ENCODE measurements at regions not wholly inside any gene's neighbourhood (a gene's known extent, or its start where the extent isn't known, plus 50 kb on each side); places are given as distances from the start of the nearest gene placed in this dataset.
"Not testable (repeated sequence)": the region's sequence is repeated elsewhere in the genome, so short reads cannot be mapped to it uniquely, and the experiment has no call there.

GRCh38 chr16:88185976-88186888, 196.5 kb upstream of the ZNF469 start:
- DNase-seq (ENCODE audit: low read depth, low spot score), result not testable (repeated sequence)

DNA sequence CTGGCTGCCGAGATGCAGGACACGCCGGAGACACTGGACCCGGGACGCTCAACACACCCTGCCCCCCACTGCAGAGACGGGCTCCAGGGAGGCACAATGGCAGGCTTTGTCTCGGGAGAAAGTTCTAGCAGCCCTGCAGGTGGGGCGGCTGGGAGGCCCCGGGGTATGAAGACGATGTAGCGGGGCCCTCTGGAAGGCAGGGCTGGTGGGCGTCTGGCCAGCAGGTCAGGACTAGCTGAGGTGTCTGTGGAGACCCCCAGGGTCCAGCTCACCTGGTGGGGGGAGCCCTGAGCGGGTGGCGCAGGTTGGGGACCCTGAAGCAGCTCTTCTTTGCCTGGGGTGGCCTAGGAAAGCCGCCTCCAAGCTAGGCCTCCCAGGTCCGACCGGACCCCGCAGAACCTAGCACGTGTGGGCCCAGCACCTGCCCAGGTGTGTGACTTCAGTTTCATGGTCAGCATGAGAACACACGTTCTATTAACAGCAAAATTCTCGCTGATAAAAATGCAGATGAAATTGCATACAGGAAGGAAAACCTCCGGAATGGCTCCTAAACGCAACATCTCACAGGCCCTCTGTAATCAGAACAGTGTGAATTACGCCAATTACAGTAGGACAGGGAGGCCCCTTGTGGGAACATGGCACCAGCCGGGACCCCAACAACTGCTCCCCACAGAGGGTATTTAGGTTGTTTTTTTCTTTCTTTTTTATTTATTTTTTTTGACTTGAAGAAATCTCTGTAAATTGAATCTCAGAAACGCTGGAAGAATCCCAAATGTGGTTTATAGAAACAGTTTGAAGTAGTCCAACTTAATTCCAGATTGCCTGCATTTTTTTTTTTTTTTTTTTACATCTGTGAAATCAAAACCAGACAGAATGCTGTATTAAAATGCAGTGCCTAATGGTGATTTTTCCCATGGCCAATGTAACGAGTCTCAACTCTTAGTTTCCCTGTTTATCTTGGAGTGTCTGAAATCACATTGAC, 195.6 kb upstream of the ZNF469 start:
- DNase-seq (ENCODE audit: low read depth, low spot score), result not testable (repeated sequence)

DNA sequence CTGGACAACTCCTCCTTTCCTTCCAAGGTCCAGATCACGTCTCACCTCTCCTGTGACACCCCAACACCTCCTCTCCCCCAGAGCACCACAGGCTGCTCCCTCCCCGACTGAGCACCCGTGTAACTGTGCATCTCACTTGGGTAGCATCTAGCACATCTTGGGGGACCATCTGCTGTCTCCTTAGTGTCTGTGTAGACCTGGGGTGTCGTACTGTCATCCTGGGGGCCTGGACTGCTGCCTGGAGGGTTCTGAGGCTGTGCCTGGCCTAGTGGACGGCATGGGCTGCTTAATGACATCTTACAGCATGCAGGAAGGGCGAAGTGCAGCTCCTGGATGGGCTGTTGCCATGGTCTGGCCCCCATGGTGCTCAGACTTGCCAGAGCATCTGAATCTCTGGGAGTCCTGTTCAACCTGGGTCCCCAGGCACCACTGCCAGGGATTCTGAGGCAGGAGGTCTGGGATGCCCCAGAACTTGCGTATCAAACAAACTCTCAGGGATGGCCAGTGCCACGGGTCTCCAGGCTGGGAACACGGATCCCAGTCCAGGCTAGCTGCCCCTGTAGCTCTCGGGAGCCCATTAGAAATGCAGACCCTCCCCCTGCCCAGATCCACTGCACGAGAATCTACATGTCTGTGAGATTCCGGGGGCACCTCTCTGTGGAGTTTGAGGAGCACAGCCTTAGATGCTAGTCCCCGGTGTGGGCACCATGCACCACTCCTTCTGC, 194.4 kb upstream of the ZNF469 start:
- DNase-seq (ENCODE audit: low read depth, low spot score), result not testable (repeated sequence)

DNA sequence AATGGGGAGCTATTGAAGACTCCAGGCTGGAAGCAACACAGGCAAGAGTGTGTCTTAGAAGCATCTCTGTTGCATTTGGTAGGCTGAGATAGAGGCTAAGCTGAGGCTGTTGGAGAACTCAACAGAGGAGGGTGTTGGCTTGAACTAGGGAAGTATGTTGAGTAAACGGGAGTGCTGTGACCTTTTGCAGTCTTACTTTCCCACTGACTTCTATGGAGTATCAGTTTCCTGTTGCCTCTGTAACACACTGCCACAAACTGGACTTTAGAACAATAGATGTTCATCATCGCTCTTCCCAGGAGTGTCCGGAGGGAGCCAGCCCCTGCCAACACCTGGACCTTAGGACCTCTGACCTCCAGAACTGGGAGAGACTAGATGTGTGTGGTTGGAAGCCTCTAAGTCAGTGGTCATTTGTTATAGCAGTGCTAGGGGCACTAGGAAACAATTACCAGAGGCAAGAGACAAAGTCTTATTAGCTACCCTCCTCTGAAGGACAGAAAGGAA, 192.1 kb upstream of the ZNF469 start:
- not testable (repeated sequence) for DNase-seq (ENCODE audit: low read depth, low spot score)

DNA sequence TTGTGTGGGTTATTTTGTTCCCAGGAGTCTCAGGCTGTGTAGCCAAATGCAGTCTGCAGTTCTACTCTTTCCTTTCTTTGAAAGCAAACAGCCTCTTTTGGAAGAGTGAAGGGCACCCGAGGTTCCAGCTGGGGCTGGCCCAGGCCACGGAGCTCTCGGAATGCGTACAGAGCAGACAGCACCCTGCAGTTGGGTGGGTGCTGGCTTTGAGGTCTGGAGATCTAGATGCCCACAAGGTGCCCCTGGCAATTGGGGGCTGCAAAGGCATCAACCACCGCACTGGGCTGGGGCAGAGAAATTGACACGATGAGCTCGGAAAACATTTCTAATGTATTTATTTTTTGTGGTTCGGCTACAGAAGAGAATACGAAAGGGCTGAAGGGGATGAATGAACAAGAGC, 191.6 kb upstream of the ZNF469 start:
- DNase-seq (ENCODE audit: low read depth, low spot score), result not testable (repeated sequence)

GRCh38 chr16:88192601-88193000, 190.2 kb upstream of the ZNF469 start:
- no peak for DNase-seq (ENCODE audit: low read depth, low spot score)

GRCh38 chr16:88193706-88194396, 188.9 kb upstream of the ZNF469 start:
- not testable (repeated sequence) for DNase-seq (ENCODE audit: low read depth, low spot score)

DNA sequence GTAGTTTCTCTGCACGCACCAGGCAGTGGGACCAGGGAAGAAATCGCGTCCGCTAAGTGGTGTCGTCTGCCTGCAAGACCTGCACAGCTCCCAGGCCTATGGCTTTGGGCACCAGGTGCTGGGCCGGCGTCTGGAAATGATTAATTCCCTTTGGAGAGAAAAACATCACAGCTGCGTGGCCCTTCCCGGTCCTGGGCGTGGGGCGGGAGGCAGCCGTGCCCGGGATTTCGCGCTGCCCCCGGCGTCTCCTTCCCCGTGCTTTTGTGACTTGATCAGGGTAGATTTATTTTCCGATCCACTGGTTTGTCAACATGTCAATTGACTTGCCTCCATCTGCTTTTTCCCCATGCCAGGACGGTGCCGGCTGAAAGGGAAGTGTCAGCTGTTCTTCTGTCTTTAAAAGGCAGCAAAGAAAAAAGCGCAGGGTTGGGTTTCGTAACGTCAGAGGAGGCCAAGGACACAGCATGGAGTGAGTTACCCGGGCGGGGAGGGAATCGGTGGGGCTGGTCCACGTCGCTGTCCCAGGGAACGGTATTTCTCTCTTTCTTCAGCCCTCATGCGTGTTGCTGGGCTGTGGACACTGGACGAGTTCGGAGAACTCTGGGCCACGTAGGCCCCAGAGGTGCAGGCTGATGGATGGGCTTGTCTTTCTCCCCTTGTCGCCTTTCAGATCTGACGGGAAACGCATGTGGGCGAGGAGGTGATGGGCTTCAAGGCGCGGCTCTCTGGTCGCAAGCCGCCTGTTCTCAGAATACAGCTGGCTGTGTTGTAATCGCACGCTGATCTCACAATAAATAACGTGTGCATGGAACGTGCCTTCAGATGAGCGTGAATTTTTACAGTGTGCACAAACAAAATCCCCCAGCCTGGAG, 188.1 kb upstream of the ZNF469 start:
- DNase-seq (ENCODE audit: low read depth, low spot score), result no peak

GRCh38 chr16:88195269-88195705, 187.5 kb upstream of the ZNF469 start:
- DNase-seq (ENCODE audit: low read depth, low spot score), result no peak

- no peak for DNase-seq (ENCODE audit: low read depth, low spot score)
Observed at GRCh38 chr16:88195911-88196465, 186.8 kb upstream of the ZNF469 start.

DNA sequence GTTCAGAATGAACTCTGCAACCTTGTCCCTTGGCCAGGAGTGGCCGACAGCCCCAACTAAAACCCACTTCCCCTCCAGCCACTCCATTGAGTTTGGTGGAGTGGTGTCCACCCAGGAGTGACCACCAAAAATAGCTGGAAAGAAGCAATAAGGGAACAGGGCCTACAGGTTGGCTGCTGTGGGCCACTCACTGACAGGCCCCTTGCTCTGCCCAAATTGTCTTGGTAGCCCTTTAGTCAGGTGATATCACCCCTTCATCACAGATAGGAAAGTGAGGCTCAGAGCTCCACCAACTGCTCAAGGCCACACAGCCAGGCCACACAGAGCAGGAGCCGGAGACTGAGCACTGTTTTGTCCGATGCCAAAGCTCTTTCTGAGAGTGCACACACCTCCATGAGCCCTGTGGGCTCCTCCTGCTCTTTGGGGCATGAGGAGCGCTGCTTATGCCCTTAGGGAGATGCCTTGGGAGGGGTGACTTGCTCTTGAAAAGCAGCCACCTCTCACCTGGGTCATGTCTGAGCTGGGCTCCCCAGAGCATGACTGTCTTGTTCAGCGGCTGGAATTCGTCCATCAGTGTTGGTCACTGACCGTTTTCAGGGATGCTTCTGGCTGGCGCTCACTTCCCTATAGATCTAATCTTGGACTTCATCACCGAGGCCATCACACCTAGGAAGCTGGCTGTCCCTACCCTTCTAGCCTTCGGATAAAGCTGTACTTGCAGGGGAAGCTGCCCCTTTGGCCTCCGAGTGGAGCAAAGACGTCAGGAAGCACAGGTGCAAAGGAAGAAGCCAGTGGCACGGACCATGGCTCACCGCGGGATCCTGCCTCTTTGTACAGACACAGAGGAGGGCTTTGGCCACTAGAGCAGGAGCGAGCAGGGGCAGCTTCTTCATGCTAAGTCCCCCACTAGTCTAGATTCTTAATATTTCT, 186.0 kb upstream of the ZNF469 start:
- DNase-seq (ENCODE audit: low read depth, low spot score), result no peak

- DNase-seq (ENCODE audit: low read depth, low spot score), result no peak
Observed at GRCh38 chr16:88197481-88198456, 185.0 kb upstream of the ZNF469 start.

GRCh38 chr16:88198457-88199295, 184.1 kb upstream of the ZNF469 start:
- not testable (repeated sequence) for DNase-seq (ENCODE audit: low read depth, low spot score)

- not testable (repeated sequence) for DNase-seq (ENCODE audit: low read depth, low spot score)
Observed at GRCh38 chr16:88199296-88200153, 183.2 kb upstream of the ZNF469 start.
